ENCODE measurements at regions not wholly inside any gene's neighbourhood (a gene's known extent, or its start where the extent isn't known, plus 50 kb on each side); places are given as distances from the start of the nearest gene placed in this dataset.

- TF ChIP-seq, protein P1, sequence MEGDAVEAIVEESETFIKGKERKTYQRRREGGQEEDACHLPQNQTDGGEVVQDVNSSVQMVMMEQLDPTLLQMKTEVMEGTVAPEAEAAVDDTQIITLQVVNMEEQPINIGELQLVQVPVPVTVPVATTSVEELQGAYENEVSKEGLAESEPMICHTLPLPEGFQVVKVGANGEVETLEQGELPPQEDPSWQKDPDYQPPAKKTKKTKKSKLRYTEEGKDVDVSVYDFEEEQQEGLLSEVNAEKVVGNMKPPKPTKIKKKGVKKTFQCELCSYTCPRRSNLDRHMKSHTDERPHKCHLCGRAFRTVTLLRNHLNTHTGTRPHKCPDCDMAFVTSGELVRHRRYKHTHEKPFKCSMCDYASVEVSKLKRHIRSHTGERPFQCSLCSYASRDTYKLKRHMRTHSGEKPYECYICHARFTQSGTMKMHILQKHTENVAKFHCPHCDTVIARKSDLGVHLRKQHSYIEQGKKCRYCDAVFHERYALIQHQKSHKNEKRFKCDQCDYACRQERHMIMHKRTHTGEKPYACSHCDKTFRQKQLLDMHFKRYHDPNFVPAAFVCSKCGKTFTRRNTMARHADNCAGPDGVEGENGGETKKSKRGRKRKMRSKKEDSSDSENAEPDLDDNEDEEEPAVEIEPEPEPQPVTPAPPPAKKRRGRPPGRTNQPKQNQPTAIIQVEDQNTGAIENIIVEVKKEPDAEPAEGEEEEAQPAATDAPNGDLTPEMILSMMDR (IDR thresholded peaks at IDR 0.05) = no peak
- Histone ChIP-seq H3K4me3 (no peak overlapping the region), H3K9ac (ENCODE audit: low read depth in 2 of 2, low read length in 2 of 2) (no peak overlapping the region), H3K27ac (no peak overlapping the region), H3K4me1 (no peaks in the 10 kb centered on the region), H3K36me3 (no peaks in the 10 kb centered on the region), H3K27me3 (no peaks in the 10 kb centered on the region), H3K9me3 (no peaks in the 10 kb centered on the region)
- intact Hi-C loops (cut with DNase I) = no loop called here
- DNase-seq = no peak
Observed at GRCh38 chr6:99096170-99096569, 148.4 kb upstream of the FBXL4 start.

- Histone ChIP-seq H3K4me3 (no peak overlapping the region), H3K36me3 (no peaks in the 10 kb centered on the region), H3K4me1 (no peaks in the 10 kb centered on the region), H3K27ac (no peak overlapping the region), H3K9me3 (no peaks in the 10 kb centered on the region), H3K9ac (ENCODE audit: low read depth in 2 of 2, low read length in 2 of 2) (no peak overlapping the region), H3K27me3 (no peaks in the 10 kb centered on the region)
- intact Hi-C loops (cut with DNase I) = no loop called here
- TF ChIP-seq, protein P1 (IDR thresholded peaks at IDR 0.05) = no peak
- no peak for DNase-seq
Observed at GRCh38 chr6:99093456-99094190, 145.9 kb upstream of the FBXL4 start.

GRCh38 chr6:99092461-99092860, 144.7 kb upstream of the FBXL4 start:
- DNase-seq = no peak
- Histone ChIP-seq H3K4me1 (no peaks in the 10 kb centered on the region), H3K9me3 (no peaks in the 10 kb centered on the region), H3K27ac (no peak overlapping the region), H3K4me3 (no peak overlapping the region), H3K36me3 (no peaks in the 10 kb centered on the region), H3K27me3 (no peaks in the 10 kb centered on the region), H3K9ac (ENCODE audit: low read depth in 2 of 2, low read length in 2 of 2) (no peak overlapping the region)
- intact Hi-C loops (cut with DNase I) = no loop called here
- TF ChIP-seq, protein P1 (IDR thresholded peaks at IDR 0.05) = no peak

DNA sequence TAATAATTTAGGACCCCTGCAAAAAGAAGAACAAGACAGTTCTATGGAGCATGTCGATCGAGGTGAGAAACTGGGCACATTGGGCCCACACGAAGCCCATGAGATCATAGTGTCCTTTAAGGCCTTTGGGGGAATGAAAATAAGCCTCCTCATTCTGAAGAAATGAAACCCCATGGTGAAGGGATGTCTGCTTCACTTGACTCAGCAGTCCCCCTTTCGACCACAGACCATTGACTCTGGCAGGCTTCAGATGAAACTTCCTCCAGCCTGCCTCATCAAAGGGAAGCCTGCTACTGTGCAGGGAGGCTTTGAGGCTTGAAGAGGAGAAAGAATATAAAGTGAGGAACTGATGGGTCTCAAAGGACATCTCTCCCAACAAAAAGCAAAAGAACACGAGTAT, 144.2 kb upstream of the FBXL4 start:
- Histone ChIP-seq H3K9me3 (no peaks in the 10 kb centered on the region), H3K27ac (no peak overlapping the region), H3K4me3 (no peak overlapping the region), H3K27me3 (no peaks in the 10 kb centered on the region), H3K4me1 (no peaks in the 10 kb centered on the region), H3K9ac (ENCODE audit: low read depth in 2 of 2, low read length in 2 of 2) (no peak overlapping the region), H3K36me3 (no peaks in the 10 kb centered on the region)
- TF ChIP-seq, protein P1 (IDR thresholded peaks at IDR 0.05) = no peak
- no peak for DNase-seq
- intact Hi-C loops (cut with DNase I) = no loop called here

DNA sequence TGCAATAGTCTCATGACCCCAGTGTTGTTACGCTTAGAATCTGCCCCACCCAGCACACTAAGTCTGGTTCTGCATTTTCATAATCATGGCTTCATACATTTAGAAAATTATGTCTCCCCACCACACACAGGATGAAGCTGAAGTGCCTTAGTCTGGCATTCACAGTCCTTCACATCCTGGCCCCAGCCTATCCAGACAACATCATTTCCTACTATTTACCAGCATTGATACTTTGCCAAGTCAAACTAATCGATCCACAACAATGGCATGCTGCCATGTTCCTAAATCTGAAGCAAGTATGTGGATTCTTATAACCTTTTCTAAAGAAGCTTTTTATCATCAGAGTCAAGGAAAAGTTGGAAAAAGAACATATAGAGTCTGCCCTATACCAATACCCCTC, 132.4 kb upstream of the FBXL4 start:
- intact Hi-C loops (cut with DNase I) = no loop called here
- DNase-seq = no peak
- no peak overlapping the region for H3K27ac ChIP-seq
- TF ChIP-seq, protein P1 (IDR thresholded peaks at IDR 0.05) = no peak
- H3K4me1 ChIP-seq = no peaks in the 10 kb centered on the region
- no peaks in the 10 kb centered on the region for H3K9me3 ChIP-seq
- no peak overlapping the region for H3K4me3 ChIP-seq
- H3K36me3 ChIP-seq = no peaks in the 10 kb centered on the region
- no peak overlapping the region for H3K9ac ChIP-seq (ENCODE audit: low read depth in 2 of 2, low read length in 2 of 2)
- no peaks in the 10 kb centered on the region for H3K27me3 ChIP-seq
